Stomach (tissue), 8 donors: ENCODE measurements at regions not wholly inside any gene's neighbourhood (a gene's known extent, or its start where the extent isn't known, plus 50 kb on each side); places are given as distances from the start of the nearest gene placed in this dataset.

Source experiments
- DNase-seq, 2 donors: peaks; one replicate each; pipeline versions ENCODE4 v3.0.0 to v3.0.0-alpha.2; 2013 to 2019
- H3K27ac ChIP-seq, 5 donors: fragments of 200-600 bp in 4 of 5; sonication (generic) in 4 of 5; one replicate each; pipeline ENCODE4 v1.5.1; 2013 to 2019; ENCODE audit warnings: mild to moderate bottlenecking in 1 of 5, moderate library complexity in 1 of 5
- H3K27me3 ChIP-seq, 3 donors: fragments of 200-600 bp; sonication (generic); one replicate each; pipeline ENCODE4 v1.5.1; 2017 to 2019; ENCODE audit warnings: mixed run types in 1 of 3
- H3K36me3 ChIP-seq, 4 donors: fragments of 200-600 bp; sonication (generic); 1 replicate in 3 of 4; 2 replicates in 1 of 4; pipeline ENCODE4 v1.5.1; 2016 to 2019
- H3K4me1 ChIP-seq, 4 donors: fragments of 200-600 bp; sonication (generic); one replicate each; pipeline ENCODE4 v1.5.1; 2016 to 2019
- H3K4me3 ChIP-seq, 4 donors: fragments of 200-600 bp; sonication (generic) in 3 of 4; one replicate each; pipeline ENCODE4 v1.5.1; 2016 to 2019; ENCODE audit warnings: mild to moderate bottlenecking in 1 of 4
- H3K9me3 ChIP-seq, 4 donors: fragments of 200-600 bp; sonication (generic); one replicate each; pipeline ENCODE4 v1.5.1; 2016 to 2019
- EP300 ChIP-seq: sonication (generic); formaldehyde crosslinking; IDR thresholded peaks from one replicate; pipeline ENCODE4 v1.6.1; 2017; ENCODE audit warnings: antibody characterized with exemption
- POLR2A ChIP-seq, 4 donors: fragments of 450-650 bp; IDR thresholded peaks; one replicate each; pipeline ENCODE4 v1.6.1; 2016; ENCODE audit warnings: antibody characterized with exemption in 4 of 4, control low read depth in 2 of 4, mild to moderate bottlenecking in 1 of 4, moderate library complexity in 1 of 4
- POLR2AphosphoS5 ChIP-seq, 3 donors: sonication (generic); formaldehyde crosslinking; IDR thresholded peaks; one replicate each; pipeline ENCODE4 v1.6.1; 2016; ENCODE audit warnings: antibody characterized with exemption in 3 of 3
- WGBS, 5 donors: extraction: QIAGEN DNeasy Blood & Tissue Kit in 3 of 5; methylation state at CpG; one replicate each; pipeline versions ENCODE4 v1.1.5 to v1.1.7; 2013 to 2018; 5-methylcytosine and 5-hydroxymethylcytosine counted together
- intact Hi-C: fragments of 100-400 bp; cut with DNase I; formaldehyde crosslinking; loops from one replicate; pipeline ENCODE4 v1.15.1; 2023; ENCODE audit warnings: low total_unique reads
- TF ChIP-seq, protein P1 (sequence below), 7 experiments: fragments of 450-650 bp in 4 of 7; fragments of 200-600 bp in 3 of 7; sonication (generic) in 3 of 7; IDR thresholded peaks; one replicate each; pipeline ENCODE4 v1.5.1; 2016 to 2019; ENCODE audit warnings: antibody characterized with exemption in 7 of 7, control low read depth in 2 of 7, mild to moderate bottlenecking in 1 of 7
- donor health status: healthy with polysubstance abuse.
- donor health status: Bipolar disorder and iron deficiency.
- donor health status: healthy.

DNA sequence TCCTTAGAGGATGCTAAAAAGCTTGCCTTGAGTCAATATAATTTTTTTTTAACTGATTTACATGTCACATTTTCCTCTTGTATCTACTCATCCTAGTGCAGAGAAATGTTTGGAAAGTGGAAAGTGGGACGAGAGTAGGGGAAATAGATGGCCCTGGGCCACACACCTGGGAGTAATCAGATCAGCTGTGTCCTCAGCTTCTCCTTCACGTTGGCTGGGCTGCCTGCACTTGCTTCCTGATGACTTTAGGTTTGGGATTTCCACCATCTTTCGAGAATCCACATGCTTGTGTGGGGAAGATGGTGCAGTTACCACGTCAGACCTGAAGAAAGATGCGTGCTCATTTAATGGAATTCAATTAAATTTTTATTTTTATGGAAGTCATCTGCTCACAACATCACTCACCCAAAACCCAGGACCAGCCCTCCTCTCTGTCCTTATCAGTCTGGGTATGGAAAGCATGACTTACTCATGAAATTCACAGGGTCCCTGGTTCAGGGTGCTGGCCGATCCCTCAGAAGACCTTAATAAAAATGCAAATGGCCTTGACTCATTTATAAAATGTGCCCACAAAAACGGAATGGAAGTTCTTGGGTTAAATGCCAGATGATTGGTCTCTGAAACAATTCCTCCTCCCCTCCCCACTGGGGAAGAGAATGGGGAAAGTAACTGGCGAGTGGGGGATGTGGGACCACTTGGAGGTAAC is 74.5 kb upstream of the TIAM2 start:
- Histone ChIP-seq H3K4me1 (no peaks in the 10 kb centered on the region), H3K27me3 (no peaks in the 10 kb centered on the region), H3K9me3 (no peaks in the 10 kb centered on the region), H3K36me3 (no peaks in the 10 kb centered on the region), H3K4me3 (no peak overlapping the region), H3K27ac (no peak overlapping the region)
- 83 to 89% (median 84%) methylated on average over 8 of the region's 8 CpGs for WGBS, 5 donors
- intact Hi-C loops: loop anchor here (5.0 kb wide), 1 partner anchor 262 kb away; no protein-coding TSS in a partner anchor
- no peak for DNase-seq
- TF ChIP-seq POLR2A (IDR thresholded peaks at IDR 0.05) (no peak), EP300 (no peak), POLR2AphosphoS5 (IDR thresholded peaks at IDR 0.05) (no peak)
- TF ChIP-seq, protein P1, sequence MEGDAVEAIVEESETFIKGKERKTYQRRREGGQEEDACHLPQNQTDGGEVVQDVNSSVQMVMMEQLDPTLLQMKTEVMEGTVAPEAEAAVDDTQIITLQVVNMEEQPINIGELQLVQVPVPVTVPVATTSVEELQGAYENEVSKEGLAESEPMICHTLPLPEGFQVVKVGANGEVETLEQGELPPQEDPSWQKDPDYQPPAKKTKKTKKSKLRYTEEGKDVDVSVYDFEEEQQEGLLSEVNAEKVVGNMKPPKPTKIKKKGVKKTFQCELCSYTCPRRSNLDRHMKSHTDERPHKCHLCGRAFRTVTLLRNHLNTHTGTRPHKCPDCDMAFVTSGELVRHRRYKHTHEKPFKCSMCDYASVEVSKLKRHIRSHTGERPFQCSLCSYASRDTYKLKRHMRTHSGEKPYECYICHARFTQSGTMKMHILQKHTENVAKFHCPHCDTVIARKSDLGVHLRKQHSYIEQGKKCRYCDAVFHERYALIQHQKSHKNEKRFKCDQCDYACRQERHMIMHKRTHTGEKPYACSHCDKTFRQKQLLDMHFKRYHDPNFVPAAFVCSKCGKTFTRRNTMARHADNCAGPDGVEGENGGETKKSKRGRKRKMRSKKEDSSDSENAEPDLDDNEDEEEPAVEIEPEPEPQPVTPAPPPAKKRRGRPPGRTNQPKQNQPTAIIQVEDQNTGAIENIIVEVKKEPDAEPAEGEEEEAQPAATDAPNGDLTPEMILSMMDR (IDR thresholded peaks at IDR 0.05): no peak

DNA sequence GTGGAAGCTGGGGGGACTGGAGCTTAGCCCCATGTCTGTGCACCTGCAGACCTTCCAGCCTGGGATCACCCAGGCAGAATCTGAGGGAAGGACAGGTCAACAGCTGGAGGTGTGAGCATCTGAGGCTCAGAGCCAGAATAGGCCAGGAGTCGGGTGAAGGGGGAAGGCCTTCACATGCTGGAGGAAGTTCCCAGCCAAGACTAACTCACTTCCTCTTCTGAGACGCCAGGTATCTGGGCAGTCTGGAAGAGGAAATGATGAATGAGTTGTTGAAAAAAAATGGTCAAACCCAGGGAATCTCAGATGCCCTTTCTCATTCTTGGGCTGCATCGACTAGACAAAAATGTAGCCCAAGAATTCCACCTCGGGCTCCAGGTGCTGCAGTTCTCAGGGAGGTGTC is 73.6 kb upstream of the TIAM2 start:
- H3K9me3 ChIP-seq: no peaks in the 10 kb centered on the region
- TF ChIP-seq EP300 (no peak), POLR2AphosphoS5 (IDR thresholded peaks at IDR 0.05) (no peak), POLR2A (IDR thresholded peaks at IDR 0.05) (no peak)
- TF ChIP-seq, protein P1 (IDR thresholded peaks at IDR 0.05): no peak
- WGBS, 5 donors: 55 to 76% (median 63%) methylated on average over 4 of the region's 4 CpGs
- H3K4me3 ChIP-seq: no peak overlapping the region
- no peak overlapping the region for H3K27ac ChIP-seq
- no peaks in the 10 kb centered on the region for H3K36me3 ChIP-seq
- DNase-seq: no peak
- H3K4me1 ChIP-seq: no peaks in the 10 kb centered on the region
- H3K27me3 ChIP-seq: no peaks in the 10 kb centered on the region
- intact Hi-C loops: loop anchor here (5.0 kb wide), 1 partner anchor 261 kb away; no protein-coding TSS in a partner anchor

DNA sequence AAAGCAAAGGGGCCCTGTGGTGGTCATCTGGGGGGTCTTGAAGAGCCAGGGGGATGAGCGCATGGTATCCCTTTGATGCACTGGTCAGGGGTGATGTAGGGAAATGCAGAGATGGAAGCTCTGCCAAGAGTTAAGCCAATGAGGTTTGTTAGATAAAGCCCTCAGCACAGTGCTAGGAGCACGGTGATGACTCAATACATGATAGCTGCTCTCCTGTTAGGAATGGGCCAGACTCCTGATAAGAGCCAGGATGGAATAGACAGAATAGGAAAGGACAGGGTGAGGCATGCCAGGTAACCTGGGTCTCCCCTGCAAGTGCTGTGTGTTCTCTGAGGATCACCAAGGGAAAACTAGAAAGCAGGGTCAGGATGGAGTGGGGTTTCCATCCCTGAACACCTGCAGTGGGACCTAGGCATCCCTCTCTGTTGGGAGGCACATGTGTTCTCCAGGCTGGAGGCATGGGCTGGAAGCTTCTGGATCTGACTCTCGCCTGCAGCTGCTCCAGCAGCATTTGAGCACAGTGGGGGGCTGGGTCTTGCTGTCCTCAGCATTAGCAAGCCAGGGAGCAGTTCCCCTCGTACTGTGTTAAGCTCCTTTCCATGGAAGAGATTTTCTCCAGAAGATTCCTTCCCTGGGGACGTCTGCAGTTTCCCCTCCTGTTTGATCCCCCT is 71.8 kb upstream of the TIAM2 start:
- Histone ChIP-seq H3K4me1 (no peaks in the 10 kb centered on the region), H3K27ac (no peak overlapping the region), H3K36me3 (no peaks in the 10 kb centered on the region), H3K27me3 (no peaks in the 10 kb centered on the region), H3K4me3 (no peak overlapping the region), H3K9me3 (no peaks in the 10 kb centered on the region)
- TF ChIP-seq POLR2A (IDR thresholded peaks at IDR 0.05): no peak
- TF ChIP-seq, protein P1 (IDR thresholded peaks at IDR 0.05): no peak
- no peak for TF ChIP-seq POLR2AphosphoS5 (IDR thresholded peaks at IDR 0.05)
- TF ChIP-seq EP300: no peak
- WGBS, 5 donors: 56 to 81% (median 78%) methylated on average over 5 of the region's 5 CpGs
- no peak for DNase-seq
- intact Hi-C loops: loop anchor here (5.0 kb wide), 1 partner anchor 259 kb away; no protein-coding TSS in a partner anchor

DNA sequence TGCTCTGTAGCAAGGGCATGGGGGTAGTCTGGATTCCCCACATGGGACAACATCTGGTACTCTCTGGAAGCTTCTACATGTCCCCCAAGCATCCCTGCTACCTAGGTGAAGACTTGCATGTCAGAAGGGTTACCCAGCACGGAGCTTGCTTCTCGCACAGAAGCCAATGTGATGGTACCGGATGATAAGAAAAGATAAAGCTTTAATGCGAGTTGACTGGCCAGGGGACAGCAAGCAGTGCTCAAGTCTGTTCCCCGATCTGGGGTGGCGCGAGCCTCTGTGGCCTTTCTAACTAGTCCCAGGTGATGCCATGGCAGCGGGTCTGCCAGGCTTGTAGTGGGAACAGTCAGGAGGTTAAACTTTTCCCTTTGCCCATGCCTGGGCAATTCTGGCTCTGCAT is 70.0 kb upstream of the TIAM2 start:
- DNase-seq: no peak
- no peak overlapping the region for H3K4me3 ChIP-seq
- H3K9me3 ChIP-seq: no peaks in the 10 kb centered on the region
- no peaks in the 10 kb centered on the region for H3K4me1 ChIP-seq
- no peak for TF ChIP-seq EP300
- TF ChIP-seq POLR2AphosphoS5 (IDR thresholded peaks at IDR 0.05): no peak
- TF ChIP-seq, protein P1 (IDR thresholded peaks at IDR 0.05): no peak
- TF ChIP-seq POLR2A (IDR thresholded peaks at IDR 0.05): no peak
- H3K36me3 ChIP-seq: no peaks in the 10 kb centered on the region
- no peak overlapping the region for H3K27ac ChIP-seq
- intact Hi-C loops: no loop called here
- 84 to 96% (median 88%) methylated on average over 8 of the region's 8 CpGs for WGBS, 5 donors
- no peaks in the 10 kb centered on the region for H3K27me3 ChIP-seq
